Peyer's patch (tissue), 4 donors: ENCODE measurements at regions not wholly inside any gene's neighbourhood (a gene's known extent, or its start where the extent isn't known, plus 50 kb on each side); places are given as distances from the start of the nearest gene placed in this dataset.

ENCODE experiments used
- DNase-seq, 3 donors: peaks; one replicate each; pipeline ENCODE4 v3.0.0-alpha.2; 2017 to 2019
- H3K27ac ChIP-seq, 4 donors: fragments of 200-600 bp; sonication (generic); one replicate each; pipeline ENCODE4 v1.5.1; 2016 to 2019
- H3K27me3 ChIP-seq, 2 donors: fragments of 200-600 bp; sonication (generic); one replicate each; pipeline ENCODE4 v1.5.1; 2019
- H3K36me3 ChIP-seq, 3 donors: fragments of 200-600 bp; sonication (generic); one replicate each; pipeline ENCODE4 v1.5.1; 2016 to 2019
- H3K4me1 ChIP-seq, 4 donors: fragments of 200-600 bp; sonication (generic); one replicate each; pipeline ENCODE4 v1.5.1; 2016 to 2019
- H3K4me3 ChIP-seq, 4 donors: fragments of 200-600 bp; sonication (generic); 1 replicate in 3 of 4; 2 replicates in 1 of 4; pipeline ENCODE4 v1.5.1; 2016 to 2019; ENCODE audit warnings: mild to moderate bottlenecking in 1 of 4
- H3K9me3 ChIP-seq, 4 donors: fragments of 200-600 bp; sonication (generic); one replicate each; pipeline ENCODE4 v1.5.1; 2016 to 2019; ENCODE audit warnings: mild to moderate bottlenecking in 1 of 4
- POLR2A ChIP-seq, 2 donors: fragments of 450-650 bp; IDR thresholded peaks; one replicate each; pipeline ENCODE4 v1.5.1; 2017; ENCODE audit warnings: antibody characterized with exemption in 2 of 2, mild to moderate bottlenecking in 2 of 2, moderate library complexity in 2 of 2
- TF ChIP-seq, protein P1 (sequence below), 6 experiments: fragments of 450-650 bp in 4 of 6; fragments of 200-600 bp in 2 of 6; sonication (generic) in 1 of 6; IDR thresholded peaks; one replicate each; pipeline ENCODE4 v1.5.1; 2017 to 2019; ENCODE audit warnings: antibody characterized with exemption in 6 of 6, mild to moderate bottlenecking in 3 of 6, moderate library complexity in 1 of 6

DNA sequence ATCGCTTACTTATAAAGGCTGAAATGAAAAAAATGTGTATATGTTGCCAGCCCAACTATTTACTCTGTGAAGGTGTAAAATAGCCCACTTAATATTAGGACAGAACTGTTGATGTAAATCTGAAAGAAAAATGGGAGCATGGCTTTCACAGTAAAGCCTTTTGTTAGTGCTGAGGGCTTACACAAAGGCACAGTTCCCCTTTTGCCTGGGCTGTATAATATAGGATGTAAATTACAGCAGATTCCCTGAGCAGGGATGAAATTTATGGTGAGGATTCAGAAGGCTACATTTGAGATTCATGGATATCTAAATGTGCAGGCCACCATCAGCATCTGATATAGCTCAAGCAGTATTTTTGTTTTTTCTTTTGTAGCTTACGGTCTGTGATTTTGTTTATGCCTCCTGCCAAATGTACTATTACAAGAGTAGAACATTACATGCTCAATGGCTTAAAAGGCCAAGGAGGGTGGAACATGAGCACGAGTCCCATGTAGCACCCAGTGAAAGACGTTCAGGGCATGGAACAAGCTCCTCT lies 109.1 kb upstream of the ATP10A start:
- Histone ChIP-seq H3K27me3 (no peaks in the 10 kb centered on the region), H3K27ac (no peak overlapping the region), H3K4me1 (no peaks in the 10 kb centered on the region), H3K4me3 (no peak overlapping the region), H3K9me3 (no peaks in the 10 kb centered on the region), H3K36me3 (no peaks in the 10 kb centered on the region)
- no peak for TF ChIP-seq POLR2A (IDR thresholded peaks at IDR 0.05)
- TF ChIP-seq, protein P1, sequence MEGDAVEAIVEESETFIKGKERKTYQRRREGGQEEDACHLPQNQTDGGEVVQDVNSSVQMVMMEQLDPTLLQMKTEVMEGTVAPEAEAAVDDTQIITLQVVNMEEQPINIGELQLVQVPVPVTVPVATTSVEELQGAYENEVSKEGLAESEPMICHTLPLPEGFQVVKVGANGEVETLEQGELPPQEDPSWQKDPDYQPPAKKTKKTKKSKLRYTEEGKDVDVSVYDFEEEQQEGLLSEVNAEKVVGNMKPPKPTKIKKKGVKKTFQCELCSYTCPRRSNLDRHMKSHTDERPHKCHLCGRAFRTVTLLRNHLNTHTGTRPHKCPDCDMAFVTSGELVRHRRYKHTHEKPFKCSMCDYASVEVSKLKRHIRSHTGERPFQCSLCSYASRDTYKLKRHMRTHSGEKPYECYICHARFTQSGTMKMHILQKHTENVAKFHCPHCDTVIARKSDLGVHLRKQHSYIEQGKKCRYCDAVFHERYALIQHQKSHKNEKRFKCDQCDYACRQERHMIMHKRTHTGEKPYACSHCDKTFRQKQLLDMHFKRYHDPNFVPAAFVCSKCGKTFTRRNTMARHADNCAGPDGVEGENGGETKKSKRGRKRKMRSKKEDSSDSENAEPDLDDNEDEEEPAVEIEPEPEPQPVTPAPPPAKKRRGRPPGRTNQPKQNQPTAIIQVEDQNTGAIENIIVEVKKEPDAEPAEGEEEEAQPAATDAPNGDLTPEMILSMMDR (IDR thresholded peaks at IDR 0.05) = no peak
- no peak for DNase-seq

DNA sequence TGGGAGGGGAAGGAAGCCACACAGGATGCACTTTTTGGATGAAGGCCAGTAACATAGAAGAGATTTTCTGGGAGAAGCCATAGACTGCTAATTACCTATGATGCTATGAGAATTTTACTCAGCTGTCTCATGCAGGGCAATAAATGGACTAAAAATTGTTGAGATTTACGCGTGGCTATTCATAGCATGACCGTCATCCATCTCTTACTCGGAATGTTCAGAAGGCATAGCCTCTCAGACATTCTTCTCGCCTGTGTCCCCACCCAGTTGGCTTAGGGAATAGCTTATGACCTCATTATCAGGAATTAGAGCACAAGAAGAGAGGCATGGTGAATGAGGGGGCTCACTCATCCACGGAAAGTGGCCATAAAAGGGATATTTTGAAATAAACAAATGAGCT lies 107.9 kb upstream of the ATP10A start:
- TF ChIP-seq, protein P1 (IDR thresholded peaks at IDR 0.05) = no peak
- TF ChIP-seq POLR2A (IDR thresholded peaks at IDR 0.05) = no peak
- no peak overlapping the region for H3K27ac ChIP-seq
- H3K27me3 ChIP-seq = no peaks in the 10 kb centered on the region
- H3K36me3 ChIP-seq = no peaks in the 10 kb centered on the region
- no peaks in the 10 kb centered on the region for H3K4me1 ChIP-seq
- no peak for DNase-seq
- no peak overlapping the region for H3K4me3 ChIP-seq
- no peaks in the 10 kb centered on the region for H3K9me3 ChIP-seq

DNA sequence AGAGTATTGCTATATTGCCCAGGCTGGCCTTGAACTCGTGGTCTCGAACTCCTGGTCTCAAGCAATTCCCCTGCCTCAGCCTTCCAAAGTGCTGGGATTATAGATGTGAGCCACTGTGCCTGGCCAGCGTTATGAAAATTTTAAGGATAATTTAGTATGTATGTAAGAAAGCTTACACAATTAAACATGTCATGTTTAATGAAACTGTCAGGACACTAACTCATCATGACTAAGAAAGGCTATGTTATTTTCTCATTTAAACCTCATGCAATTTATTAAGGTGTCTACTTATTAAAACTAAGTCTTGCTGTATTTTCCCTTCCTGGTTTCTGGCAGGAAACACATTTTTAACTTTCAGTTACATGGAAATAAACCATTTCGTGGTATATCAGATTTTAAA lies 106.8 kb upstream of the ATP10A start:
- Histone ChIP-seq H3K27ac (peak overlapping the region in 1 of 4 donors; percentile 24), H3K9me3 (no peaks in the 10 kb centered on the region), H3K4me3 (no peak overlapping the region), H3K36me3 (no peaks in the 10 kb centered on the region), H3K4me1 (no peaks in the 10 kb centered on the region), H3K27me3 (no peaks in the 10 kb centered on the region)
- DNase-seq = no peak
- TF ChIP-seq, protein P1 (IDR thresholded peaks at IDR 0.05) = no peak
- no peak for TF ChIP-seq POLR2A (IDR thresholded peaks at IDR 0.05)

DNA sequence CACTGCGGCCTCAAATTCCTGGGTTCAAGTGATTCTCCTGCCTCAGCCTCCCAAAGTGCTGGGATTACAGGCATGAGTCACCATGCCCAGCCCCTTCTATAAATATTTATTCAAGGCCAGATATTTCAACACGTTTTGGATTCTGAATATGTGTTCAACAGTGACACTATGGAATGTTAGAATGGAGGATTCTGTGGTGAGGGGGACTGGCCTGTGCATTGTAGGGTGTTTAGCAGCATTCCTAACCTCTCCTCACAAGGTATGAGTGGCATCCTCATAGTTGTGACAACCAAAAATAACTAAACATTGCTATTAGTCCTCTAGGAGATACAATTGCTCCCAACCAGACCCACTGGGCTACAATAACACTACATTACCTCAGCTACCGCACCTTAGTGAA lies 104.0 kb upstream of the ATP10A start:
- H3K27ac ChIP-seq = no peak overlapping the region
- H3K9me3 ChIP-seq = peaks cover 0 to 5% (median 0%) of the 10 kb centered on the region in 4 donors
- TF ChIP-seq, protein P1 (IDR thresholded peaks at IDR 0.05) = no peak
- TF ChIP-seq POLR2A (IDR thresholded peaks at IDR 0.05) = no peak
- H3K4me3 ChIP-seq = no peak overlapping the region
- DNase-seq = no peak
- no peaks in the 10 kb centered on the region for H3K36me3 ChIP-seq
- no peaks in the 10 kb centered on the region for H3K27me3 ChIP-seq
- no peaks in the 10 kb centered on the region for H3K4me1 ChIP-seq

- no peaks in the 10 kb centered on the region for H3K27me3 ChIP-seq
- H3K4me3 ChIP-seq = no peak overlapping the region
- TF ChIP-seq POLR2A (IDR thresholded peaks at IDR 0.05) = no peak
- TF ChIP-seq, protein P1 (IDR thresholded peaks at IDR 0.05) = no peak
- peaks cover 0 to 5% (median 0%) of the 10 kb centered on the region in 4 donors for H3K9me3 ChIP-seq
- no peak overlapping the region for H3K27ac ChIP-seq
- no peaks in the 10 kb centered on the region for H3K4me1 ChIP-seq
- H3K36me3 ChIP-seq = no peaks in the 10 kb centered on the region
- DNase-seq = no peak
These were observed 102.2 kb upstream of the ATP10A start for GRCh38 chr15:25965326-25965725.

DNA sequence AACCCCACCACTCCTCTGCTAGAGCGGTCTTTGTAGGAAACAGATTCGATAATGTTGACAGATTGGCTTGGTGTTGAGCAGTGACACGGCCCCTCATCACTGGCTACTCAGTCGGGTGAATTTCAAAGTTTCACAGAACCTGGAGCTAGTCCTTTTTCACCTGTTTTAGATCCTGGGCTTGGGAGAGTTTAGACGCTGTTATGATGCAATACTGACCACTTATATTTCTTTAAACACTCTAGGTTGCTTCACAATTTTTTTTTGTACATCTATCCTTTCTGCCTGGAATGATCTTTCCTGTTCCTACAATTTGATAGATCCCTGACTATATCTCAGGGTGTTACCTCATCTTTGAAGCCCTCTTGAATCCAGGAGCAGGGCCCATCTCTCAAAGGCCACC lies 97.1 kb upstream of the ATP10A start:
- Histone ChIP-seq H3K9me3 (peaks cover 0 to 5% (median 0%) of the 10 kb centered on the region in 4 donors), H3K27me3 (no peaks in the 10 kb centered on the region), H3K4me3 (no peak overlapping the region), H3K36me3 (no peaks in the 10 kb centered on the region), H3K4me1 (no peaks in the 10 kb centered on the region), H3K27ac (no peak overlapping the region)
- DNase-seq = no peak
- TF ChIP-seq, protein P1 (IDR thresholded peaks at IDR 0.05) = no peak
- no peak for TF ChIP-seq POLR2A (IDR thresholded peaks at IDR 0.05)
